Left ventricle myocardium inferior (tissue), 1 donor: ENCODE measurements at regions not wholly inside any gene's neighbourhood (a gene's known extent, or its start where the extent isn't known, plus 50 kb on each side); places are given as distances from the start of the nearest gene placed in this dataset.
A peak's percentile ranks its signal among the peaks of the same experiment; 100 is the strongest.

ENCODE experiments used
- DNase-seq: peaks from one replicate; pipeline ENCODE4 v3.0.0-alpha.2; 2020
- H3K27ac ChIP-seq: fragments of 200-600 bp; replicated peaks from 2 replicates; pipeline ENCODE4 v1.8.0; 2021
- H3K27me3 ChIP-seq: fragments of 200-600 bp; 2 replicates; pipeline ENCODE4 v1.8.0; 2021; ENCODE audit warnings: low read depth
- H3K36me3 ChIP-seq: fragments of 200-600 bp; 2 replicates; pipeline ENCODE4 v1.8.0; 2021
- H3K4me1 ChIP-seq: fragments of 200-600 bp; 2 replicates; pipeline ENCODE4 v1.8.0; 2021
- H3K4me3 ChIP-seq: fragments of 200-600 bp; 2 replicates; pipeline ENCODE4 v1.8.0; 2021; ENCODE audit warnings: mild to moderate bottlenecking, moderate library complexity
- H3K9me3 ChIP-seq: fragments of 200-600 bp; replicated peaks from 2 replicates; pipeline ENCODE4 v1.8.0; 2021
- CTCF ChIP-seq: fragments of 200-600 bp; IDR thresholded peaks from 2 replicates; pipeline ENCODE4 v1.8.0; 2021; ENCODE audit warnings: antibody characterized with exemption, mild to moderate bottlenecking, borderline replicate concordance
- intact Hi-C: fragments of 100-400 bp; cut with micrococcal nuclease; formaldehyde crosslinking; loops from one replicate; pipeline ENCODE4 v1.11.0; 2022
- donor health status: DM: no; HTN: yes; CAD: no; lungs with severe emphysema.

DNA sequence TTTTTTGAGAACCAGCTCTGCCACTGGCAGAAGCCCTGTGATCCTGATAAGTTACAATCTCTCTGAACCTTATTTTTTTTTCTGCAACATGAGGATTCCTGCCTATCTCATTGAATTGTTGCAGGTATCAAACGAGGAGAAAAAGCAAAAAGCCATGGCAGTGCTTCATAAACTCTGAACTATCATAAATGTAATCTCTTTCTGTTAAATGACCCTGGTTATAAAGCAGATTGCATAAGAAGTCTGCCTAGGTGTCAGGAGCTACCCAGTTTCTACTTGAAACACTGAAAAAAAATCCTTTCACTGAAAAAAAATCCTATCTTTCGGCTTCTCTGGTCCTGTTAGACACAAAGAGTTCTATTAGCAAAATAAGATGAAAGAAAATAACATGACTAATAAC lies 172.7 kb downstream of the FAM43A start:
- peaks cover 29% of the 10 kb centered on the region for H3K4me1 ChIP-seq
- H3K27ac ChIP-seq: no peak overlapping the region
- H3K36me3 ChIP-seq: no peaks in the 10 kb centered on the region
- intact Hi-C loops: no loop called here
- no peaks in the 10 kb centered on the region for H3K9me3 ChIP-seq
- DNase-seq: no peak
- H3K4me3 ChIP-seq: no peak overlapping the region
- no peak for TF ChIP-seq CTCF
- H3K27me3 ChIP-seq: no peaks in the 10 kb centered on the region

- intact Hi-C loops: no loop called here
- H3K36me3 ChIP-seq: no peaks in the 10 kb centered on the region
- DNase-seq: no peak
- H3K27ac ChIP-seq: no peak overlapping the region
- TF ChIP-seq CTCF: no peak
- H3K9me3 ChIP-seq: no peaks in the 10 kb centered on the region
- H3K4me1 ChIP-seq: peaks cover 28% of the 10 kb centered on the region
- H3K4me3 ChIP-seq: no peak overlapping the region
- no peaks in the 10 kb centered on the region for H3K27me3 ChIP-seq
These were observed 175.0 kb downstream of the FAM43A start for GRCh38 chr3:194860725-194861124.

DNA sequence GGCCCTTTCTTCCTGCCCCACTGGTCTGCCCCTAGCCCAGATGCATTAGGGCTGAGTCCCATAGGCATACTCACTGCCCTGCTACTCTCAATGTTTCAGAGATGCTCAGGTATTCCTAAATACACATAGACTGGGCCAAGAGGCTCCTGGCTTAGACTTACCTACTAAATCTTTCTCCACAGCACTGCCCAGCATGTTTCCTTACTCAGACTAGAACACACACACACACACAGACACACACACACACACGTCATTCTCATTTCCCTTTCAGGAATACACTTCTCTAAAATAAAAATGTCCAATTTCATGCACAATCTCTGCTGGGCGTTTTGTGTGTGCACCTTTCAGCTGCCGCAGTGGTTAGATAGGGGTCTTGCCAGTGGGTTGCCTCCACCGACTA lies 175.7 kb downstream of the FAM43A start:
- Histone ChIP-seq H3K27me3 (no peaks in the 10 kb centered on the region), H3K27ac (no peak overlapping the region), H3K4me1 (peaks cover 26% of the 10 kb centered on the region), H3K4me3 (no peak overlapping the region), H3K9me3 (no peaks in the 10 kb centered on the region), H3K36me3 (no peaks in the 10 kb centered on the region)
- no peak for TF ChIP-seq CTCF
- DNase-seq: no peak
- intact Hi-C loops: no loop called here

- intact Hi-C loops: no loop called here
- no peaks in the 10 kb centered on the region for H3K36me3 ChIP-seq
- peaks cover 37% of the 10 kb centered on the region for H3K4me1 ChIP-seq
- TF ChIP-seq CTCF: no peak
- DNase-seq: no peak
- H3K27me3 ChIP-seq: no peaks in the 10 kb centered on the region
- peaks cover 7% of the 10 kb centered on the region for H3K9me3 ChIP-seq
- peak overlapping the region; percentile 51 for H3K27ac ChIP-seq
- no peak overlapping the region for H3K4me3 ChIP-seq
These were observed 179.4 kb downstream of the FAM43A start for GRCh38 chr3:194865061-194865460.

- Histone ChIP-seq H3K4me1 (peaks cover 42% of the 10 kb centered on the region), H3K9me3 (peaks cover 8% of the 10 kb centered on the region), H3K27ac (peak overlapping the region; percentile 51), H3K27me3 (no peaks in the 10 kb centered on the region), H3K36me3 (no peaks in the 10 kb centered on the region), H3K4me3 (no peak overlapping the region)
- TF ChIP-seq CTCF: no peak
- DNase-seq: no peak
- intact Hi-C loops: no loop called here
These were observed 179.9 kb downstream of the FAM43A start for GRCh38 chr3:194865615-194866014.

DNA sequence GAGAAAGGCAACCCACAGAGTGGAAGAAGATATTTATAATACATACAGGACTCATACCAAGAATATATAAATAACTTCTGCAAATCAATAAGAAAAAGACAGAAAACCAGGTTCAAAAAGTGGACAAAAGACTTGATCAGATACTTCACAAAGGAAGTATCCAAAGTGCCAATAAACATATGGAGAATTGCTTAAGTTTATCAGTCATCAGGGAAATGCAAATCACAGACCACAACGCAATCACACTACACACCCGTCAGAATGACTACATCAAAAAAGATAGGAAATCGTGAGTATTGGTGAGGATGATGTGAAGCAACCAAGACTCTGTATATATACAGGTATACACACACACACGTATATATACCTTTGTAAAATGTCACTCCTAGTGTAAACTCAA lies 180.6 kb downstream of the FAM43A start:
- Histone ChIP-seq H3K4me1 (peaks cover 48% of the 10 kb centered on the region), H3K27ac (no peak overlapping the region), H3K9me3 (peaks cover 8% of the 10 kb centered on the region), H3K4me3 (no peak overlapping the region), H3K27me3 (no peaks in the 10 kb centered on the region), H3K36me3 (no peaks in the 10 kb centered on the region)
- TF ChIP-seq CTCF: no peak
- intact Hi-C loops: no loop called here
- DNase-seq: no peak
